Right atrium auricular region (tissue), 2 donors: ENCODE measurements at regions not wholly inside any gene's neighbourhood (a gene's known extent, or its start where the extent isn't known, plus 50 kb on each side); places are given as distances from the start of the nearest gene placed in this dataset.

Source experiments
- DNase-seq: peaks from one replicate; pipeline ENCODE4 v3.0.0-alpha.2; 2019; ENCODE audit warnings: low spot score
- H3K27ac ChIP-seq, 2 donors: fragments of 200-600 bp; sonication (generic); 1 replicate in 1 of 2; 2 replicates in 1 of 2; pipeline ENCODE4 v1.5.1; 2016 to 2019
- H3K27me3 ChIP-seq, 2 donors: fragments of 200-600 bp; sonication (generic); one replicate each; pipeline versions ENCODE4 v1.5.1 to v1.6.0; 2017 to 2019
- H3K36me3 ChIP-seq: fragments of 200-600 bp; sonication (generic); one replicate; pipeline ENCODE4 v1.5.1; 2016
- H3K4me1 ChIP-seq, 2 donors: fragments of 200-600 bp; sonication (generic); one replicate each; pipeline versions ENCODE4 v1.5.1 to v1.6.0; 2017 to 2019
- H3K4me3 ChIP-seq, 2 donors: fragments of 200-600 bp; sonication (generic); 1 replicate in 1 of 2; 2 replicates in 1 of 2; pipeline ENCODE4 v1.5.1; 2017 to 2019; ENCODE audit warnings: mild to moderate bottlenecking in 1 of 2, moderate library complexity in 1 of 2
- H3K9me3 ChIP-seq, 2 donors: fragments of 200-600 bp; sonication (generic); one replicate each; pipeline ENCODE4 v1.5.1; 2019
- CTCF ChIP-seq, 2 donors: fragments of 200-600 bp; sonication (generic); IDR thresholded peaks; one replicate each; pipeline ENCODE4 v1.5.1; 2019; ENCODE audit warnings: antibody characterized with exemption in 2 of 2

GRCh38 chr9:80052830-80053229 is 481.1 kb downstream of the TLE4 start:
- TF ChIP-seq CTCF (IDR thresholded peaks at IDR 0.05) = no peak
- H3K36me3 ChIP-seq = no peaks in the 10 kb centered on the region
- H3K4me3 ChIP-seq = no peak overlapping the region
- H3K27ac ChIP-seq = no peak overlapping the region
- peaks cover 0 to 33% of the 10 kb centered on the region in 2 donors for H3K9me3 ChIP-seq
- no peak for DNase-seq
- no peaks in the 10 kb centered on the region for H3K27me3 ChIP-seq
- no peaks in the 10 kb centered on the region for H3K4me1 ChIP-seq

GRCh38 chr9:80049096-80049782 is 477.5 kb downstream of the TLE4 start:
- no peak for DNase-seq
- Histone ChIP-seq H3K36me3 (no peaks in the 10 kb centered on the region), H3K27ac (no peak overlapping the region), H3K4me3 (no peak overlapping the region), H3K9me3 (peaks cover 0 to 23% of the 10 kb centered on the region in 2 donors), H3K4me1 (no peaks in the 10 kb centered on the region), H3K27me3 (no peaks in the 10 kb centered on the region)
- TF ChIP-seq CTCF (IDR thresholded peaks at IDR 0.05) = no peak

GRCh38 chr9:80046481-80046880 is 474.7 kb downstream of the TLE4 start:
- TF ChIP-seq CTCF (IDR thresholded peaks at IDR 0.05) = no peak
- H3K27me3 ChIP-seq = no peaks in the 10 kb centered on the region
- no peak overlapping the region for H3K27ac ChIP-seq
- no peak for DNase-seq
- no peaks in the 10 kb centered on the region for H3K4me1 ChIP-seq
- H3K4me3 ChIP-seq = no peak overlapping the region
- H3K9me3 ChIP-seq = peaks cover 0 to under 1% of the 10 kb centered on the region in 2 donors
- no peaks in the 10 kb centered on the region for H3K36me3 ChIP-seq

GRCh38 chr9:80041821-80042220 is 470.1 kb downstream of the TLE4 start:
- H3K27me3 ChIP-seq = no peaks in the 10 kb centered on the region
- H3K9me3 ChIP-seq = no peaks in the 10 kb centered on the region
- peaks cover 0 to 8% of the 10 kb centered on the region in 2 donors for H3K4me1 ChIP-seq
- H3K27ac ChIP-seq = no peak overlapping the region
- no peak for DNase-seq
- H3K36me3 ChIP-seq = no peaks in the 10 kb centered on the region
- H3K4me3 ChIP-seq = no peak overlapping the region
- no peak for TF ChIP-seq CTCF (IDR thresholded peaks at IDR 0.05)

GRCh38 chr9:80040457-80040856 is 468.7 kb downstream of the TLE4 start:
- Histone ChIP-seq H3K36me3 (no peaks in the 10 kb centered on the region), H3K9me3 (no peaks in the 10 kb centered on the region), H3K27me3 (no peaks in the 10 kb centered on the region), H3K4me3 (no peak overlapping the region), H3K4me1 (peaks cover 0 to 8% of the 10 kb centered on the region in 2 donors), H3K27ac (no peak overlapping the region)
- TF ChIP-seq CTCF (IDR thresholded peaks at IDR 0.05) = no peak
- DNase-seq = no peak

GRCh38 chr9:80030801-80031200 is 459.0 kb downstream of the TLE4 start:
- no peaks in the 10 kb centered on the region for H3K36me3 ChIP-seq
- no peaks in the 10 kb centered on the region for H3K4me1 ChIP-seq
- no peak for TF ChIP-seq CTCF (IDR thresholded peaks at IDR 0.05)
- no peak overlapping the region for H3K4me3 ChIP-seq
- no peaks in the 10 kb centered on the region for H3K27me3 ChIP-seq
- no peak overlapping the region for H3K27ac ChIP-seq
- H3K9me3 ChIP-seq = peaks cover 0 to 9% of the 10 kb centered on the region in 2 donors
- no peak for DNase-seq
